ENCODE measurements at regions not wholly inside any gene's neighbourhood (a gene's known extent, or its start where the extent isn't known, plus 50 kb on each side); places are given as distances from the start of the nearest gene placed in this dataset.

- no peak for DNase-seq
- Histone ChIP-seq H3K4me1 (ENCODE audit: control insufficient read depth in 1 of 2, insufficient read depth in 2 of 2, low read depth in 1 of 2, low read length in 1 of 2) (peaks cover 14 to 31% of the 10 kb centered on the region in 2 experiments; a peak in 2 of 4 replicates), H3K9me3 (no peaks in the 10 kb centered on the region), H2AFZ (ENCODE audit: low read depth) (no peak overlapping the region), H3K4me2 (no peak overlapping the region), H4K20me1 (ENCODE audit: insufficient read depth) (no peaks in the 10 kb centered on the region), H3F3A (replicated peaks; ENCODE audit: insufficient read depth) (peaks cover 13% of the 10 kb centered on the region), H3K36me3 (replicated peaks in 1 of 2; ENCODE audit: control insufficient read depth in 1 of 2, insufficient read depth in 2 of 2, low read length in 1 of 2) (no peaks in the 10 kb centered on the region), H3K4me3 (ENCODE audit: low read depth in 2 of 2, low read length in 1 of 2) (no peak overlapping the region), H3K27me3 (ENCODE audit: insufficient read depth) (no peaks in the 10 kb centered on the region), H3K9me2 (no peaks in the 10 kb centered on the region), H3K79me2 (ENCODE audit: insufficient read depth) (no peaks in the 10 kb centered on the region), H3K9ac (no peak overlapping the region), H3K27ac (ENCODE audit: low read depth in 2 of 2, low read length in 1 of 2) (peak overlapping the region in 1 of 2 experiments; percentile 48; a peak in 1 of 4 replicates)
- POLR2A ChIA-PET, result no interaction called here
- CTCF ChIA-PET, result interaction anchor here (1.2 to 6.0 kb wide), 9 partner anchors 15 to 588 kb away, joined by 3 to 66 read pairs (median 8); no protein-coding TSS in a partner anchor
- 84% methylated on average over 13 of the region's 13 CpGs for WGBS (ENCODE audit: low lambda C conversion rate)
- TF ChIP-seq EZH2phosphoT487 (IDR thresholded peaks at IDR 0.05; ENCODE audit: borderline replicate concordance, low read depth) (no peak), MXI1 (IDR thresholded peaks at IDR 0.05; ENCODE audit: low read depth, low read length) (no peak), PBX3 (IDR thresholded peaks at IDR 0.05) (no peak), ZBTB33 (IDR thresholded peaks at IDR 0.05; ENCODE audit: borderline replicate concordance, low read depth) (no peak), FOXJ3 (CRISPR knock-in tag; IDR thresholded peaks at IDR 0.05) (no peak), IRF3 (IDR thresholded peaks at IDR 0.05; ENCODE audit: low read depth, low read length) (no peak), NFIC (IDR thresholded peaks at IDR 0.05; ENCODE audit: borderline replicate concordance) (no peak), RAD21 (IDR thresholded peaks at IDR 0.05; ENCODE audit: low read length) (no peak)
Observed at GRCh38 chr20:59452856-59453255, 151.5 kb upstream of the PHACTR3 start.

- no peak overlapping the region for H3K4me3 ChIP-seq (ENCODE audit: low read depth in 2 of 2, low read length in 1 of 2)
- ChIA-PET CTCF (interaction anchor here (0.6 to 6.0 kb wide), 14 partner anchors 9 to 589 kb away, joined by 3 to 66 read pairs (median 4); no protein-coding TSS in a partner anchor), POLR2A (interaction anchor here (1.6 kb wide), 1 partner anchor 37 kb away, joined by 3 read pairs; no protein-coding TSS in a partner anchor)
- H3K27ac ChIP-seq (ENCODE audit: low read depth in 2 of 2, low read length in 1 of 2), result peak overlapping the region in 1 of 2 experiments; percentile 48; a peak in 1 of 4 replicates
- H3K9me3 ChIP-seq, result no peaks in the 10 kb centered on the region
- WGBS (ENCODE audit: low lambda C conversion rate), result 84% methylated on average over 12 of the region's 15 CpGs
- H3K9ac ChIP-seq, result no peak overlapping the region
- no peaks in the 10 kb centered on the region for H3K9me2 ChIP-seq
- peaks cover 2% of the 10 kb centered on the region for H3F3A ChIP-seq (replicated peaks; ENCODE audit: insufficient read depth)
- H2AFZ ChIP-seq (ENCODE audit: low read depth), result no peak overlapping the region
- H3K4me1 ChIP-seq (ENCODE audit: control insufficient read depth in 1 of 2, insufficient read depth in 2 of 2, low read depth in 1 of 2, low read length in 1 of 2), result peaks cover 4 to 26% of the 10 kb centered on the region in 2 experiments; a peak in 2 of 4 replicates
- no peaks in the 10 kb centered on the region for H3K36me3 ChIP-seq (replicated peaks in 1 of 2; ENCODE audit: control insufficient read depth in 1 of 2, insufficient read depth in 2 of 2, low read length in 1 of 2)
- H3K27me3 ChIP-seq (ENCODE audit: insufficient read depth), result no peaks in the 10 kb centered on the region
- H3K79me2 ChIP-seq (ENCODE audit: insufficient read depth), result no peaks in the 10 kb centered on the region
- no peak overlapping the region for H3K4me2 ChIP-seq
- no peak for DNase-seq
- no peaks in the 10 kb centered on the region for H4K20me1 ChIP-seq (ENCODE audit: insufficient read depth)
- TF ChIP-seq FOXJ3 (CRISPR knock-in tag; IDR thresholded peaks at IDR 0.05) (no peak), USF2 (IDR thresholded peaks at IDR 0.05; ENCODE audit: borderline replicate concordance, low read depth, low read length) (no peak), GATA2 (CRISPR knock-in tag; IDR thresholded peaks at IDR 0.05) (no peak), RAD21 (IDR thresholded peaks at IDR 0.05; ENCODE audit: low read length) (no peak), YY1 (IDR thresholded peaks at IDR 0.05; ENCODE audit: low read depth) (no peak), TAF1 (IDR thresholded peaks at IDR 0.05; ENCODE audit: borderline replicate concordance, low read depth, low read length) (no peak), TCF12 (IDR thresholded peaks at IDR 0.05) (no peak), EP300 (IDR thresholded peaks at IDR 0.05; ENCODE audit: borderline replicate concordance in 1 of 2, low read depth in 1 of 2, low read length in 1 of 2) (no peak), NFIC (IDR thresholded peaks at IDR 0.05; ENCODE audit: borderline replicate concordance) (no peak), MXI1 (IDR thresholded peaks at IDR 0.05; ENCODE audit: low read depth, low read length) (no peak), USF1 (IDR thresholded peaks at IDR 0.05; ENCODE audit: borderline replicate concordance, low read depth) (no peak), CTCF (IDR thresholded peaks at IDR 0.05) (no peak)
Observed at GRCh38 chr20:59453759-59454560, 150.4 kb upstream of the PHACTR3 start.
